Transverse colon (tissue), 4 donors: ENCODE measurements at regions not wholly inside any gene's neighbourhood (a gene's known extent, or its start where the extent isn't known, plus 50 kb on each side); places are given as distances from the start of the nearest gene placed in this dataset.

Experiments used
- CTCF ChIP-seq, 5 experiments: fragments of 200-600 bp in 3 of 5; fragments of 450-650 bp in 2 of 5; sonication (generic) in 3 of 5; IDR thresholded peaks; 1 replicate in 2 of 5; 2 replicates in 3 of 5; pipeline ENCODE4 v1.5.1; 2016 to 2017; ENCODE audit warnings: antibody characterized with exemption in 5 of 5, inconsistent platforms in 3 of 5, mild to moderate bottlenecking in 2 of 5, moderate library complexity in 1 of 5
- POLR2A ChIP-seq: fragments of 450-650 bp; IDR thresholded peaks from one replicate; pipeline ENCODE4 v1.6.1; 2016; ENCODE audit warnings: antibody characterized with exemption, mild to moderate bottlenecking, moderate library complexity
- POLR2AphosphoS5 ChIP-seq, 3 donors: sonication (generic); formaldehyde crosslinking; IDR thresholded peaks; one replicate each; pipeline ENCODE4 v1.6.1; 2016; ENCODE audit warnings: antibody characterized with exemption in 3 of 3

GRCh38 chr12:97016163-97016562 is 109.1 kb downstream of the NEDD1 start:
- TF ChIP-seq CTCF (IDR thresholded peaks at IDR 0.05) (no peak), POLR2AphosphoS5 (IDR thresholded peaks at IDR 0.05) (no peak), POLR2A (no peak)
